DMS53 (cell line): ENCODE measurements at regions not wholly inside any gene's neighbourhood (a gene's known extent, or its start where the extent isn't known, plus 50 kb on each side); places are given as distances from the start of the nearest gene placed in this dataset.

ENCODE experiments used
- DNase-seq: peaks from one replicate; lab custom pipeline; 2025; lab: John Stamatoyannopoulos, UW

GRCh38 chr2:150047620-150048222, 439.7 kb downstream of the RND3 start:
- DNase-seq = no peak

DNA sequence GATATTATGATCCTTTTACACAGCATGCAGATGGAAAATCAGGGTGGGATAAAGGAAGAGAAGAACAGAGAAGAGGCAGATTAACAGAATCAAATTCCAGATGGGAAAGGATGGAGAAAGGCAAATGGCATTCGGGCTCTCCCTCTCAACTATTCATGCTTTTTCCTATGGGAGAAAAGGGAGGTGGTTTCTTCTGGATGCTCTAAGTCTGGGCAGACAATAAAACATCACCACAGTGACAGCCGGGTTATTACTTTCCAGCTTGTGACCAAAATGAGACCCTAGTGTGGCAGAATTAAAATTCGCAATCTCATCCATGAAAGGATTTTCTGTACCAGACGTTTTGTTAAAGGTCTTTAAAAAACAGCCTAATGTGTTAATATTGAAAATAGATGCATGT, 440.7 kb downstream of the RND3 start:
- DNase-seq = no peak

DNA sequence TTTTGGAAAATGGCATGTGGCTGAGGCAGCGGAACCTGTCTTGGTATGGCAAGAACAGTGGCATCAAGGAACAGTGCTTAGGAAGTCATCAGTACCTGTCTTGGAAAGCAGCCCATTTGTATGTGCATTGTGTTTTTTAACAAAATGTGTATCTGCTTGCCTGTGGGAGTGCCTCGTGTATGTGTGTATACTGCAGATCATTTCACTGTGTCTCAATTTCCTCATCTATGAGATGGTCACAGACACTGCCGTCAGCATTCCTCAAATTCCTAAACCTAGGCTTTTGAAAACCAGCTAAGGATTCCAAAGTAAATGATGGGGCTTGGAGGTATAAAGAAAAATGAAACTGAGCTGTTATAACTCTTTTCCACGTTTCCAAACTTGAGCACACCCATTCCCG, 441.3 kb downstream of the RND3 start:
- no peak for DNase-seq

GRCh38 chr2:150045601-150046000, 441.9 kb downstream of the RND3 start:
- no peak for DNase-seq

DNA sequence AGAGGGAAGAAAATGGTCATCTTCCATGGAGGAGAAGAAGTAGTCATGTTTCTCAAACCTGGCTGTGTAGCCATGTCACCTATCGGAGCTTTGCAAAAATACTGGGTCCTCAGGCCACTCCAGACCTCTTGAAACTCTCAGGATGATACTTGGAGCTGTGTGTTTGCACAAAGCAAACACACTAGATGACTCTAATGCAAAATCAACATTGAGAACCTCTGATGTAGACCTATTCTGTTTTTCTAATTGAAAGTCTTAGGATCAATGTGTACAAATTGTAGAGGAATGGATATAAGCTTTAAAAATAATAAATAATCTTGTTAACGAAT, 444.3 kb downstream of the RND3 start:
- DNase-seq = peak; percentile 78

GRCh38 chr2:150042500-150043171, 444.8 kb downstream of the RND3 start:
- DNase-seq = peak; percentile 22

DNA sequence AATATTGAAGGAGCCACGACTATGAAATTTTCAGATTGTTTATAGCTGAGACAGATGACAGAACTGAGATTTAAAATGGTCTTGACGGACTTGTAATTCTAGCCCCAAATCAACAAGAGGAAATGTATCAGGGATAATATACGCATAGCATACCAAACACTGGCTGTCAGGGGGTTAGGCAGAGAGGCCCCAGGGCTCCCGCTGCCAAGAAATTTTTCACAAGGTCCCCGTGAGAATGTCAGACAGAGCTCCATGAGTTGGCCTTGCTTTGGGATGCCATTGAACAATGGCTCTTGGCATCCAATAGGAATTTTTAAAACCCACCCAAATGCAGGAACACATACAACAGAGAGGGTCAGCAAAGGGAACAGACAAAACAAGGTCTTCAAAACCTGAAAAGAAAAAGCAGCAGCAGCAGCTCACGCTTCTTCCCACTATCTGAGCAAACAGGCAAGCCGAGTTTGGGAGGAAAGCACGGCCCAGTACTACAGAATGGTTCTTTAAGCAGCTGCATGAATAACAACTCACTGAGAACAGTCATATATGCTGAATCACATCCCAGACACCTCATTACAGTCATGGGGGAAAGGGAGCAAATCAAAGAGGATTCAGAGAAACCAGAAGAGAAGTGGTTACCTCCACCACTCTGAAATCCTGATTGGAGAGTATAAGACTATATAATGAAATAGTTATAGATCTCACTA, 445.6 kb downstream of the RND3 start:
- peak; percentile 0 for DNase-seq

- no peak for DNase-seq
These were observed 449.0 kb upstream of the MMADHC start for GRCh38 chr2:150036622-150037021.

DNA sequence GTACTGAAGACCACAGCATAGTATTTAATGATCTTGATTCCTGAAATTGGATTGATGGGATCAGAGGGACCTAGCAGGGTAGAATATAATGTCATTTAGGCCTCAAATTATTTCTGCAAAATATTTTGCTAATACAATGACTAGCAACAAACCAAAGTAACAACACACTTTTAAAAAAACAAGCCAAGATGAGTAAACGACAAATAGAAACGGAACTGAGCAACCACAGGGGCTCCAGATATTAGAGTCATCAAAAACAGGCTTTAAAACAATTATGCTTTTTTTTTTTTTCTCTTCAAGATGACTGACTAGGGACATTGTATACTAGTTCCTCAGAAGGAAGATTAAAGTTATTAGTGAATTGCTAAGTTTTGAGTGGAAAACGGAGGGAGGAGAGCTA, 447.1 kb upstream of the MMADHC start:
- DNase-seq = no peak

DNA sequence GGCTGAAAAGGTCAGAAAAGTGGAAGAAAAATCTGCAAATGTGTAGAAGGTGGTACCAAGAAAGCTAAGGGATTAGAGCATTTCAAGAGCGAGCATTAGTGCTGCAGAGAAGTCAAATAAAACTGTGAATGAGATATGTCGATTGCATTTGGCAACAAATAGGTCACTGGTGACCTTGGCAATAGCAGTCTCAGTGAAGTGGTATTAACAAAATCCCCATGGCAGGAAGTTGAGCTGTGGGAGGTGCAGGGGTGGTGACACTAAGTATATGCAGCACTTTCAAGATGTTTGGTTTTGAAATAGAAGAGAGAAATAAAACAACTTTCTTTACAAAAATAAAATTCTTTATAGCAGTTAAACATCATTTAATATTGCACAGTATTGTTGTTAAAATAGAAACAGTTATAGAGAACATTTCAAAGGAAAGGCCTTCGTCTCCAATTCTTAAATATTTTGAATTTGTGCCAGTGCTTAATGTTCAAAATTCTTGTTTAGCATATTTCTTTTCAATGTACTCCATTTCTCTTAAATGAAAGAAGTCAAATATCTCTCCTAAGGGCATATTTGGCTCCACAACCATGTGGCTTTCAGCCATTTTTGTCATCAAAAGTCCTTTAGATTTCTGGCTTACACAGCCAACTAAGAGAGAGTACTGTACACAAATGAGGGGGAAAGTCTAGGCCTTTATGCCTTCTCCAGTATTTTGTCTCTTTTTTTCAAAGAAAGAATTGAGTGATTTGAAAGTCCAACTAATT, 443.0 kb upstream of the MMADHC start:
- no peak for DNase-seq

- DNase-seq = no peak
These were observed 440.7 kb upstream of the MMADHC start for GRCh38 chr2:150028322-150028721.

DNA sequence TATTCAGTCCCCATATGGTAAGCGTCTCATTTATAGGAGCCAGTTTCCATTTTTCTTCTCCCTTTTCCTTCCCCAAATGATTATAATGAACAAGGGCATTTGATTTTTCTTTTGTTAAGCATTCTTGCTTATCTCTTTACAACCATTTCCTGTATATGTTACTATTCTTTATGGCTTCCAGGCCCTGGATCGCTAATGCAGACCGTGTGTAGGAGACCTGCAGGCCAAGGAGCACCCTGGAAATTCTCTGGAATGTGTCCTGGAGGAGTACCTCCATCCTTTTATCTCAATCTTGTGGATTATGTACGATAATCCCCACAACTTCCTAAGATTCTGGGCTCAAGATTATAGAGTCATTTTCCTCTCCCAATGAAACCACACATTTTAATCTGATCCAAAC, 439.6 kb upstream of the MMADHC start:
- DNase-seq = no peak

DNA sequence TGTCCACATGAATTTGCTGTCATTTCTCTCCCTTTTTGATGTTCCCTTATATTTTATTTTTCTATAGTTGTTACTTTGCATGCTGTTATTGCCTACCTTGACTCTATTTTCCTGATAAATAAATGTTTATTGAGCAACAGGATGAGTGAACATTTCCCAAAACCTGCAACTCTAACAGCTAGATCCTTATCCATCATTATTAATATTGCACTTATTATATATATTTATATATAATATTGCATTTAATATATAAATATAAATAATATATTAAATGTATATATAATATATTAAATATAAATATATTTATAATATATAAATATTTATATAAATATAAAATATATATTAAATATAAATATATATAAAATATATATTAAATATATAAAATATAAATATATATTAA, 436.1 kb upstream of the MMADHC start:
- no peak for DNase-seq

- DNase-seq = no peak
These were observed 435.5 kb upstream of the MMADHC start for GRCh38 chr2:150023044-150023443.

- no peak for DNase-seq
These were observed 433.5 kb upstream of the MMADHC start for GRCh38 chr2:150020937-150021673.

DNA sequence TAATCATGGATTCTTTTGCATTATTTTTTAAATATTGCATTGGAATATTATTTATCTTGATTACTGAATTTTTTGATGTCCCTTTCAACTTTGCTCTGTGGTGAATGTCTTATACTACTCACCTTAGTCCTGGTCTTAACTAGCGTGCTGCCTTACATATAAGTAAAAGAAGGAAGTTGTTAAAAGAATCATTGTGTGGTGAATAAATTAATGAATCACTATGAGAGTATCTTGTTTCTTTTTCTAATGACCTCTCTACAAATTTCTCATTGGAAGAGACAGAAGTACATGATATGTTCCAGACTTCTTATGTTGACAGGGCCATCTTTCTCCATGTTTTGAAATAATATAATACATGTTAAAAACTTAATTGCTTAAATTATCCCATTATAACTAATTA, 432.6 kb upstream of the MMADHC start:
- no peak for DNase-seq

DNA sequence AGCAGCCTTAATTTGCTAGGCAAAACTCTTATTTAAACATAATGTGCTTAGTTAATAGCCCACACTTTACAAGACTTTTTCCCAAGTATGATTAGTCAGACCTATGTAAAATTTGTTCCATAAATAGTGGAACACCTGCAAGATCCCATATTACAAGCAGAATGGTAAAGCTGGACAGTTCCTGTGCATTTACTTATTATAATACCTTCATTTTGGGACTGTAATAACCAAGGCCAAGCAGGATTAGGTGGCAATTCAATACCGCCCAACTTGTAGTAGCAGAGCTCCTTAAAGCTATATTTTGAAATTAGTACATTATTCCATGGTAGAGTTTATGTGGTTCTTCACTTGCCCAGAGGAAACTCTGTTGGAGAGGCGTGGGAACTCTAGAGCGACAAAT, 431.5 kb upstream of the MMADHC start:
- no peak for DNase-seq

DNA sequence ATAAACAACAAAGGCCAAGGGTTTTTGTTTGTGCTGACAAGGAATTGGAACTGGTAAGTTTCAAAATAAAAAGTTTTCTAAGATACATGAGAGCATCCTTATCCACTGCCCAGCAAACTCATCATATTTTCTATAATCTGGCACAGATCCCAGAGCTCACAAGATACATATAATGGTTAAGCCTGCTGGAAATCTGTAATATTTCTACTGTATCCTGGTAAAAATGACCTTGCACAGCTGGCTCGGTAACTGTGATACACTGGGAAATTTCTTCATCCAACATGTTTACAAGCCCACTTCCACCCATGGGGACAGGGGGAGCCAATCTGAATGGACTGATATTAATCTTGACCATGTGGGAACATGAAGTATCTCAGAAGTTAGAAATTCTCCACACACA, 425.4 kb upstream of the MMADHC start:
- no peak for DNase-seq

DNA sequence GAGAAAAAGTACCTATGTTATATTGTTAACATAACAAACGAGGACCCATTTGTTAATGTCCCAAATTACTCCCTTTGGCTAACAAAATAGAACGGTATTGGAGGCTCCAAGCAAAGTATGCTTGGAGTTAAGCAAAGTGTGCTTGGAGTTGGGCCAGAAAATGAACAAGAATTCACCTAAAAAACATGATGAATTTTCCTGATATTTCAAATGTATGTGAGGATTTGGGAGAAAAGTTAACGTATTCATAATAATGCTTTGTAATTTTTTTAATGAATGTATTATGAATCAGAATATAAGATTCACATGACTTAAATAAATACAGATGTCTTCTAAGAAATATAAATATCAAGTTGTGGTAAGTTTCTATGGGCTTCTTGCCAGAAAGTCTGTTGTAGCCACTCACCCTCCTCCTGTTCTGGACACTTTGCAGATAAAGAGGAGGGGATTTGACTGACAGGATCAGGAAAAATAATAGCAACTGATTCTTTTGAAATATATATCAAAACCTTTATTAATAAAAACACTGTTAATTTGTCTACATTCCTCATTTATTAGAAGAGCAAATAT, 423.7 kb upstream of the MMADHC start:
- no peak for DNase-seq

GRCh38 chr2:150008901-150009300, 421.3 kb upstream of the MMADHC start:
- DNase-seq = no peak

GRCh38 chr2:150007815-150008430, 420.3 kb upstream of the MMADHC start:
- DNase-seq = no peak
